Ovary (tissue), 3 donors: ENCODE measurements at regions not wholly inside any gene's neighbourhood (a gene's known extent, or its start where the extent isn't known, plus 50 kb on each side); places are given as distances from the start of the nearest gene placed in this dataset.

Source experiments
- POLR2A ChIP-seq: fragments of 450-650 bp; IDR thresholded peaks from one replicate; pipeline ENCODE4 v1.6.1; 2017; ENCODE audit warnings: antibody characterized with exemption, mild to moderate bottlenecking, moderate library complexity
- TF ChIP-seq, protein P1 (sequence below), 3 donors: fragments of 450-650 bp in 2 of 3; fragments of 200-600 bp in 1 of 3; IDR thresholded peaks; one replicate each; pipeline versions ENCODE4 v1.5.1 to v1.8.0; 2016 to 2022; ENCODE audit warnings: antibody characterized with exemption in 3 of 3, mild to moderate bottlenecking in 1 of 3
- donor health status: DM: no; HTN: no; CAD: no.

DNA sequence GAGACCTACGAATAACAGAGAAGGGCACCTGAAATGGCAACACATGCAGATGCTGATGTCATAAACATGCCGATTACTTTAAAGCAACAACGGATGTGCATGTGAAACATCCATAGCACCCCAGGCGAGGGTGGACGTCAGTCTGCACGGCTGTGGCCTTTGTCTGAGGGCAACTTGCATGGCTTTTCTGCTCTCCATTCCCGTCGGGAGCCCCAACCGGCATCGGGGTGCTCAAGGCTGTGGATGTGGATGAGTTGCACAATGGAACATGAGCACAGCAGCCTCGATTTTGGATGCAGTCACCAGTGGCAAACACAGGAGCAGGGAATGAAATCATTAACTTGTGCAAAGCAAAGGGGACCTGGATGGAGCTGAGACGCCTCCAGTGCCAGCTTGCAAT, 298.2 kb upstream of the SALL3 start:
- TF ChIP-seq, protein P1, sequence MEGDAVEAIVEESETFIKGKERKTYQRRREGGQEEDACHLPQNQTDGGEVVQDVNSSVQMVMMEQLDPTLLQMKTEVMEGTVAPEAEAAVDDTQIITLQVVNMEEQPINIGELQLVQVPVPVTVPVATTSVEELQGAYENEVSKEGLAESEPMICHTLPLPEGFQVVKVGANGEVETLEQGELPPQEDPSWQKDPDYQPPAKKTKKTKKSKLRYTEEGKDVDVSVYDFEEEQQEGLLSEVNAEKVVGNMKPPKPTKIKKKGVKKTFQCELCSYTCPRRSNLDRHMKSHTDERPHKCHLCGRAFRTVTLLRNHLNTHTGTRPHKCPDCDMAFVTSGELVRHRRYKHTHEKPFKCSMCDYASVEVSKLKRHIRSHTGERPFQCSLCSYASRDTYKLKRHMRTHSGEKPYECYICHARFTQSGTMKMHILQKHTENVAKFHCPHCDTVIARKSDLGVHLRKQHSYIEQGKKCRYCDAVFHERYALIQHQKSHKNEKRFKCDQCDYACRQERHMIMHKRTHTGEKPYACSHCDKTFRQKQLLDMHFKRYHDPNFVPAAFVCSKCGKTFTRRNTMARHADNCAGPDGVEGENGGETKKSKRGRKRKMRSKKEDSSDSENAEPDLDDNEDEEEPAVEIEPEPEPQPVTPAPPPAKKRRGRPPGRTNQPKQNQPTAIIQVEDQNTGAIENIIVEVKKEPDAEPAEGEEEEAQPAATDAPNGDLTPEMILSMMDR (IDR thresholded peaks at IDR 0.05), result no peak
- no peak for TF ChIP-seq POLR2A
